HEK293 (cell line): ENCODE measurements at regions not wholly inside any gene's neighbourhood (a gene's known extent, or its start where the extent isn't known, plus 50 kb on each side); places are given as distances from the start of the nearest gene placed in this dataset.
A peak's percentile ranks its signal among the peaks of the same experiment; 100 is the strongest.

Experiments
- CTCF ChIA-PET: fragments of 350-600 bp; formaldehyde crosslinking; extraction: SDS; loops from one replicate; lab custom pipeline; 2021; ENCODE audit warnings: antibody characterized with exemption; lab: Yijun Ruan, JAX
- POLR2A ChIA-PET: fragments of 300-600 bp; formaldehyde crosslinking; extraction: SDS; loops from one replicate; lab custom pipeline; 2020; ENCODE audit warnings: antibody characterized with exemption, inconsistent platforms; lab: Yijun Ruan, JAX
- H3K27ac ChIP-seq: fragments of 200-500 bp; sonication (Bioruptor generic); 2 replicates; pipeline ENCODE4 v1.5.1; 2014; ENCODE audit warnings: low read depth, low read length, control low read depth, inconsistent platforms; ENCODE audit errors: extremely low read depth
- H3K36me3 ChIP-seq, 2 experiments: fragments of 200-500 bp in 1 of 2; sonication (Bioruptor generic) in 1 of 2; 1 replicate in 1 of 2; 2 replicates in 1 of 2; pipeline ENCODE4 v1.5.1; 2014 to 2017; ENCODE audit warnings: inconsistent platforms in 2 of 2, low read length in 2 of 2; ENCODE audit not compliant: control insufficient read depth in 2 of 2, insufficient read depth in 1 of 2
- H3K4me1 ChIP-seq: fragments of 200-500 bp; sonication (Bioruptor generic); 2 replicates; pipeline ENCODE4 v1.5.1; 2014; ENCODE audit warnings: mild to moderate bottlenecking, low read length, inconsistent platforms; ENCODE audit not compliant: control insufficient read depth, insufficient read depth
- H3K4me3 ChIP-seq: 2 replicates; pipeline ENCODE4 v1.5.1; 2011; ENCODE audit warnings: low read depth, mild to moderate bottlenecking, control low read depth, low read length, moderate library complexity
- H3K9me3 ChIP-seq: fragments of 200-500 bp; sonication (Bioruptor generic); 2 replicates; pipeline ENCODE4 v1.5.1; 2014; ENCODE audit warnings: low read depth, low read length, inconsistent platforms; ENCODE audit not compliant: control insufficient read depth, insufficient read depth
- HOXD13 ChIP-seq: sonication (generic); formaldehyde crosslinking; IDR thresholded peaks from 2 replicates; pipeline ENCODE4 v1.8.0; 2022; ENCODE audit warnings: missing genetic modification reagents, borderline replicate concordance
- KLF10 ChIP-seq: fragments of 450-650 bp; IDR thresholded peaks from 2 replicates; pipeline ENCODE4 v1.5.1; 2018; ENCODE audit warnings: missing biosample characterization, mild to moderate bottlenecking, missing genetic modification characterization
- ZBTB20 ChIP-seq: fragments of 450-650 bp; formaldehyde crosslinking; IDR thresholded peaks from 2 replicates; pipeline ENCODE4 v1.5.1; 2016; ENCODE audit warnings: missing biosample characterization, missing genetic modification characterization
- ZBTB21 ChIP-seq: fragments of 450-650 bp; formaldehyde crosslinking; IDR thresholded peaks from 2 replicates; pipeline ENCODE4 v1.5.1; 2017; ENCODE audit warnings: missing biosample characterization, missing genetic modification characterization
- ZNF140 ChIP-seq: fragments of 450-650 bp; formaldehyde crosslinking; IDR thresholded peaks from 2 replicates; pipeline ENCODE4 v1.5.1; 2016; ENCODE audit warnings: missing biosample characterization, missing genetic modification characterization
- ZNF169 ChIP-seq: fragments of 450-650 bp; formaldehyde crosslinking; IDR thresholded peaks from 2 replicates; pipeline ENCODE4 v1.5.1; 2016; ENCODE audit warnings: missing biosample characterization, missing genetic modification characterization
- ZNF274 ChIP-seq, 2 experiments: fragments of 200-500 bp in 1 of 2; fragments of 450-650 bp in 1 of 2; sonication (Bioruptor generic) in 1 of 2; formaldehyde crosslinking in 1 of 2; IDR thresholded peaks; 2 replicates each; pipeline versions ENCODE4 v1.5.1 to v1.6.1; 2014 to 2016; ENCODE audit warnings: borderline replicate concordance in 1 of 2, inconsistent platforms in 1 of 2, low read length in 1 of 2, missing biosample characterization in 1 of 2, missing genetic modification characterization in 1 of 2
- ZNF292 ChIP-seq: fragments of 450-650 bp; formaldehyde crosslinking; IDR thresholded peaks from 2 replicates; pipeline ENCODE4 v1.5.1; 2016; ENCODE audit warnings: low read depth, missing biosample characterization, missing genetic modification characterization, borderline replicate concordance
- ZNF311 ChIP-seq: fragments of 450-650 bp; formaldehyde crosslinking; IDR thresholded peaks from 2 replicates; pipeline ENCODE4 v1.5.1; 2017; ENCODE audit warnings: missing biosample characterization, missing genetic modification characterization, borderline replicate concordance
- ZNF341 ChIP-seq: fragments of 450-650 bp; formaldehyde crosslinking; IDR thresholded peaks from 2 replicates; pipeline ENCODE4; 2016; ENCODE audit warnings: low read depth, missing biosample characterization, missing genetic modification characterization
- ZNF426 ChIP-seq: fragments of 450-650 bp; formaldehyde crosslinking; IDR thresholded peaks from 2 replicates; pipeline ENCODE4 v1.5.1; 2017; ENCODE audit warnings: missing biosample characterization, missing genetic modification characterization, mild to moderate bottlenecking, inconsistent platforms, moderate library complexity
- ZNF560 ChIP-seq: fragments of 450-650 bp; formaldehyde crosslinking; IDR thresholded peaks from 2 replicates; pipeline ENCODE4 v1.5.1; 2017; ENCODE audit warnings: missing biosample characterization, missing genetic modification characterization, borderline replicate concordance
- ZNF561 ChIP-seq: fragments of 450-650 bp; IDR thresholded peaks from 2 replicates; pipeline ENCODE4 v1.5.1; 2018; ENCODE audit warnings: missing biosample characterization, missing genetic modification characterization, borderline replicate concordance
- ZNF610 ChIP-seq: fragments of 450-650 bp; formaldehyde crosslinking; IDR thresholded peaks from 2 replicates; pipeline ENCODE4 v1.5.1; 2016; ENCODE audit warnings: missing biosample characterization, missing genetic modification characterization, borderline replicate concordance
- ZNF621 ChIP-seq: fragments of 450-650 bp; formaldehyde crosslinking; IDR thresholded peaks from 2 replicates; pipeline ENCODE4 v1.5.1; 2017; ENCODE audit warnings: missing biosample characterization, missing genetic modification characterization
- ZNF660 ChIP-seq: fragments of 450-650 bp; IDR thresholded peaks from 2 replicates; pipeline ENCODE4 v1.5.1; 2018; ENCODE audit warnings: missing biosample characterization, mild to moderate bottlenecking, missing genetic modification characterization
- ZNF76 ChIP-seq: fragments of 450-650 bp; formaldehyde crosslinking; IDR thresholded peaks from 2 replicates; pipeline ENCODE4; 2016; ENCODE audit warnings: low read depth, missing biosample characterization, missing genetic modification characterization, borderline replicate concordance
- ZNF768 ChIP-seq: fragments of 450-650 bp; formaldehyde crosslinking; IDR thresholded peaks from 2 replicates; pipeline ENCODE4 v1.5.1; 2018; ENCODE audit warnings: missing biosample characterization, mild to moderate bottlenecking, missing genetic modification characterization
- ZNF837 ChIP-seq: fragments of 450-650 bp; formaldehyde crosslinking; IDR thresholded peaks from 2 replicates; pipeline ENCODE4 v1.5.1; 2016; ENCODE audit warnings: missing biosample characterization, missing genetic modification characterization
- TF ChIP-seq, protein P1 (sequence below): fragments of 450-650 bp; formaldehyde crosslinking; IDR thresholded peaks from 2 replicates; pipeline ENCODE4 v1.5.1; 2016; ENCODE audit warnings: missing biosample characterization, missing genetic modification characterization
- TF ChIP-seq, protein P2 (sequence below): fragments of 450-650 bp; formaldehyde crosslinking; IDR thresholded peaks from 2 replicates; pipeline ENCODE4 v1.5.1; 2016; ENCODE audit warnings: missing biosample characterization, missing genetic modification characterization, borderline replicate concordance
- TF ChIP-seq, protein P3 (sequence below): fragments of 450-650 bp; formaldehyde crosslinking; IDR thresholded peaks from 2 replicates; pipeline ENCODE4 v1.5.1; 2016; ENCODE audit warnings: missing biosample characterization, missing genetic modification characterization
- TF ChIP-seq, protein P4 (sequence below): fragments of 450-650 bp; formaldehyde crosslinking; IDR thresholded peaks from 2 replicates; pipeline ENCODE4 v1.5.1; 2017; ENCODE audit warnings: missing biosample characterization, missing genetic modification characterization
- TF ChIP-seq, protein P5 (sequence below): fragments of 450-650 bp; formaldehyde crosslinking; IDR thresholded peaks from 2 replicates; pipeline ENCODE4 v1.5.1; 2017; ENCODE audit warnings: missing biosample characterization, mild to moderate bottlenecking, missing genetic modification characterization, moderate library complexity
- TF ChIP-seq, protein P6 (sequence below): fragments of 450-650 bp; formaldehyde crosslinking; IDR thresholded peaks from 2 replicates; pipeline ENCODE4 v1.5.1; 2016; ENCODE audit warnings: missing biosample characterization, missing genetic modification characterization

DNA sequence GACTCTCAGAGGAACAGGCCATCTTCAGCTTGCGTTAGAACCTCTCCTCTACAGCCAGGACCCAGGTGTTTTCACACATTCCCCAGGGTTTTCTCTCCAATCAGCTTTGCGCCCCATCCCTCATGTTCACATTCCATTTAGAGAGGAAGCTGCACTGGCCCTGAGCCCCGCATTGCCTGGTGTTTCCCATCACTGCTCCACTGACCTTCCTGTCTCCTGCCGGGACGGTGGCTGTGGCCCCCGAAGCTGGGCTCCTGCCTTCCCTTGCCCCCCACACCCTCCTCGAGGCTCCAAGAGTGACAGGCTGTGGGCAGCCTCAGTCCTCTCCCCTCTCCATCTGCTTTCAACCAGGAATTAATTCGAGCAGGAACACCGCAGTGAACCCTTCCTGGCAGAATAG lies 357.3 kb downstream of the THBS2 start (continued):
- no peak for TF ChIP-seq ZNF274 (IDR thresholded peaks at IDR 0.05; ENCODE audit: low read length)
- TF ChIP-seq ZNF274 (tag by site-specific recombination; IDR thresholded peaks at IDR 0.05; ENCODE audit: borderline replicate concordance): no peak

DNA sequence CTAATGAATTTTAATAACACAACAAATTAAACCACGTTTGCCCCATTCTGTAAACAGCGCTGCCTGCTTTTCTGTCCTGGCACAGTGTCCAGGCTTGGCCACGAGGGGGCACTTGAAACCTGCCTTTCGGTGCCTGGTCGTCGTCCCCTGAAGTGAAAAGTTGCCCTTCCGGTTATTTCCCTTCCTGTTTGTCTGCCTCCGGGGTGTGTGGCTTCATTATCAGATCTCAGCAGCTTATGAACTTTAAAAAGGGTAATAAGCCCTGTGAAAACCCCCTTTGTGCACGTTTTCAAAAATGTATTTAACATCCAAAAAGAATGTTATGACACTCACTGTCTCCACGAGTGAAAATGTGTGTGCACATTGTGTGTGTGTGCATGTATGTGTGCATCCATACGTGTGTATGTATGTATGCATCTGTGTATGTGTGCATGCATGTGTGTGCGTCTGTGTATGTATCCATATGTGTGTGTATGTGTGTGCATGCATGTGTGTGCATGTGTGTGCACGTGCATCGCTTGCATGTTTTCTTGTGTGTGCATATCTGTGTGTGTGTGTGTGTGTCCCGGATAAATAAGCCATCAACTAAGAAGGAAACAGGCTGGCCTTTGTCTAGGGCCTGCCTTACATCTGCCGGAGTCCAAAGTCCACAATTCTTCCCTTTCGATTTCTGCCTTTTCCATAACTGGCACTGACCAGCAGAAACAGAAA lies 358.4 kb downstream of the THBS2 start:
- ChIA-PET CTCF (interaction anchor here (0.6 to 1.5 kb wide), 18 partner anchors 9 to 1644 kb away, joined by 3 to 5 read pairs (median 3); no protein-coding TSS in a partner anchor), POLR2A (no interaction called here)
- no peaks in the 10 kb centered on the region for H3K9me3 ChIP-seq
- H3K4me1 ChIP-seq: no peaks in the 10 kb centered on the region
- H3K36me3 ChIP-seq: no peaks in the 10 kb centered on the region
- no peak overlapping the region for H3K4me3 ChIP-seq
- H3K27ac ChIP-seq: no peak overlapping the region
- TF ChIP-seq ZBTB21 (tag by site-specific recombination) (no peak), ZNF140 (tag by site-specific recombination) (no peak), ZNF560 (tag by site-specific recombination) (no peak), ZNF76 (tag by site-specific recombination) (no peak), HOXD13 (CRISPR knock-in tag) (no peak), ZBTB20 (tag by site-specific recombination) (no peak), ZNF169 (tag by site-specific recombination) (no peak), ZNF426 (tag by site-specific recombination) (no peak), ZNF610 (tag by site-specific recombination) (no peak), ZNF561 (0 out of 2 replicates have a peak, but pooled peaks have one; percentile 76), ZNF837 (tag by site-specific recombination) (no peak), ZNF768 (tag by site-specific recombination) (no peak), ZNF341 (tag by site-specific recombination) (peak; percentile 9; the same call in 1 of the 2 replicates), ZNF621 (tag by site-specific recombination) (no peak), ZNF292 (tag by site-specific recombination) (no peak), KLF10 (tag by site-specific recombination) (no peak), ZNF311 (tag by site-specific recombination) (no peak), ZNF660 (tag by site-specific recombination) (0 out of 2 replicates have a peak, but pooled peaks have one; percentile 37)
- TF ChIP-seq, protein P1, sequence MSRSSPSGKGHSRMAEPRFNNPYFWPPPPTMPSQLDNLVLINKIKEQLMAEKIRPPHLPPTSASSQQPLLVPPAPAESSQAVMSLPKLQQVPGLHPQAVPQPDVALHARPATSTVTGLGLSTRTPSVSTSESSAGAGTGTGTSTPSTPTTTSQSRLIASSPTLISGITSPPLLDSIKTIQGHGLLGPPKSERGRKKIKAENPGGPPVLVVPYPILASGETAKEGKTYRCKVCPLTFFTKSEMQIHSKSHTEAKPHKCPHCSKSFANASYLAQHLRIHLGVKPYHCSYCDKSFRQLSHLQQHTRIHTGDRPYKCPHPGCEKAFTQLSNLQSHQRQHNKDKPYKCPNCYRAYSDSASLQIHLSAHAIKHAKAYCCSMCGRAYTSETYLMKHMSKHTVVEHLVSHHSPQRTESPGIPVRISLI (tag by site-specific recombination): no peak
- TF ChIP-seq, protein P2, sequence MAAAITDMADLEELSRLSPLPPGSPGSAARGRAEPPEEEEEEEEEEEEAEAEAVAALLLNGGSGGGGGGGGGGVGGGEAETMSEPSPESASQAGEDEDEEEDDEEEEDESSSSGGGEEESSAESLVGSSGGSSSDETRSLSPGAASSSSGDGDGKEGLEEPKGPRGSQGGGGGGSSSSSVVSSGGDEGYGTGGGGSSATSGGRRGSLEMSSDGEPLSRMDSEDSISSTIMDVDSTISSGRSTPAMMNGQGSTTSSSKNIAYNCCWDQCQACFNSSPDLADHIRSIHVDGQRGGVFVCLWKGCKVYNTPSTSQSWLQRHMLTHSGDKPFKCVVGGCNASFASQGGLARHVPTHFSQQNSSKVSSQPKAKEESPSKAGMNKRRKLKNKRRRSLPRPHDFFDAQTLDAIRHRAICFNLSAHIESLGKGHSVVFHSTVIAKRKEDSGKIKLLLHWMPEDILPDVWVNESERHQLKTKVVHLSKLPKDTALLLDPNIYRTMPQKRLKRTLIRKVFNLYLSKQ (tag by site-specific recombination): no peak
- TF ChIP-seq, protein P3, sequence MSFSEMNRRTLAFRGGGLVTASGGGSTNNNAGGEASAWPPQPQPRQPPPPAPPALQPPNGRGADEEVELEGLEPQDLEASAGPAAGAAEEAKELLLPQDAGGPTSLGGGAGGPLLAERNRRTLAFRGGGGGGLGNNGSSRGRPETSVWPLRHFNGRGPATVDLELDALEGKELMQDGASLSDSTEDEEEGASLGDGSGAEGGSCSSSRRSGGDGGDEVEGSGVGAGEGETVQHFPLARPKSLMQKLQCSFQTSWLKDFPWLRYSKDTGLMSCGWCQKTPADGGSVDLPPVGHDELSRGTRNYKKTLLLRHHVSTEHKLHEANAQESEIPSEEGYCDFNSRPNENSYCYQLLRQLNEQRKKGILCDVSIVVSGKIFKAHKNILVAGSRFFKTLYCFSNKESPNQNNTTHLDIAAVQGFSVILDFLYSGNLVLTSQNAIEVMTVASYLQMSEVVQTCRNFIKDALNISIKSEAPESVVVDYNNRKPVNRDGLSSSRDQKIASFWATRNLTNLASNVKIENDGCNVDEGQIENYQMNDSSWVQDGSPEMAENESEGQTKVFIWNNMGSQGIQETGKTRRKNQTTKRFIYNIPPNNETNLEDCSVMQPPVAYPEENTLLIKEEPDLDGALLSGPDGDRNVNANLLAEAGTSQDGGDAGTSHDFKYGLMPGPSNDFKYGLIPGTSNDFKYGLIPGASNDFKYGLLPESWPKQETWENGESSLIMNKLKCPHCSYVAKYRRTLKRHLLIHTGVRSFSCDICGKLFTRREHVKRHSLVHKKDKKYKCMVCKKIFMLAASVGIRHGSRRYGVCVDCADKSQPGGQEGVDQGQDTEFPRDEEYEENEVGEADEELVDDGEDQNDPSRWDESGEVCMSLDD (tag by site-specific recombination): no peak
- TF ChIP-seq, protein P4, sequence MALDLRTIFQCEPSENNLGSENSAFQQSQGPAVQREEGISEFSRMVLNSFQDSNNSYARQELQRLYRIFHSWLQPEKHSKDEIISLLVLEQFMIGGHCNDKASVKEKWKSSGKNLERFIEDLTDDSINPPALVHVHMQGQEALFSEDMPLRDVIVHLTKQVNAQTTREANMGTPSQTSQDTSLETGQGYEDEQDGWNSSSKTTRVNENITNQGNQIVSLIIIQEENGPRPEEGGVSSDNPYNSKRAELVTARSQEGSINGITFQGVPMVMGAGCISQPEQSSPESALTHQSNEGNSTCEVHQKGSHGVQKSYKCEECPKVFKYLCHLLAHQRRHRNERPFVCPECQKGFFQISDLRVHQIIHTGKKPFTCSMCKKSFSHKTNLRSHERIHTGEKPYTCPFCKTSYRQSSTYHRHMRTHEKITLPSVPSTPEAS (tag by site-specific recombination): peak; percentile 97
- TF ChIP-seq, protein P5, sequence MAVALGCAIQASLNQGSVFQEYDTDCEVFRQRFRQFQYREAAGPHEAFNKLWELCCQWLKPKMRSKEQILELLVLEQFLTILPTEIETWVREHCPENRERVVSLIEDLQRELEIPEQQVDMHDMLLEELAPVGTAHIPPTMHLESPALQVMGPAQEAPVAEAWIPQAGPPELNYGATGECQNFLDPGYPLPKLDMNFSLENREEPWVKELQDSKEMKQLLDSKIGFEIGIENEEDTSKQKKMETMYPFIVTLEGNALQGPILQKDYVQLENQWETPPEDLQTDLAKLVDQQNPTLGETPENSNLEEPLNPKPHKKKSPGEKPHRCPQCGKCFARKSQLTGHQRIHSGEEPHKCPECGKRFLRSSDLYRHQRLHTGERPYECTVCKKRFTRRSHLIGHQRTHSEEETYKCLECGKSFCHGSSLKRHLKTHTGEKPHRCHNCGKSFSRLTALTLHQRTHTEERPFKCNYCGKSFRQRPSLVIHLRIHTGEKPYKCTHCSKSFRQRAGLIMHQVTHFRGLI (tag by site-specific recombination): no peak
- TF ChIP-seq, protein P6, sequence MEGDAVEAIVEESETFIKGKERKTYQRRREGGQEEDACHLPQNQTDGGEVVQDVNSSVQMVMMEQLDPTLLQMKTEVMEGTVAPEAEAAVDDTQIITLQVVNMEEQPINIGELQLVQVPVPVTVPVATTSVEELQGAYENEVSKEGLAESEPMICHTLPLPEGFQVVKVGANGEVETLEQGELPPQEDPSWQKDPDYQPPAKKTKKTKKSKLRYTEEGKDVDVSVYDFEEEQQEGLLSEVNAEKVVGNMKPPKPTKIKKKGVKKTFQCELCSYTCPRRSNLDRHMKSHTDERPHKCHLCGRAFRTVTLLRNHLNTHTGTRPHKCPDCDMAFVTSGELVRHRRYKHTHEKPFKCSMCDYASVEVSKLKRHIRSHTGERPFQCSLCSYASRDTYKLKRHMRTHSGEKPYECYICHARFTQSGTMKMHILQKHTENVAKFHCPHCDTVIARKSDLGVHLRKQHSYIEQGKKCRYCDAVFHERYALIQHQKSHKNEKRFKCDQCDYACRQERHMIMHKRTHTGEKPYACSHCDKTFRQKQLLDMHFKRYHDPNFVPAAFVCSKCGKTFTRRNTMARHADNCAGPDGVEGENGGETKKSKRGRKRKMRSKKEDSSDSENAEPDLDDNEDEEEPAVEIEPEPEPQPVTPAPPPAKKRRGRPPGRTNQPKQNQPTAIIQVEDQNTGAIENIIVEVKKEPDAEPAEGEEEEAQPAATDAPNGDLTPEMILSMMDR (tag by site-specific recombination): peak; percentile 56; the same call in 1 of the 2 replicates
